HepG2 (cell line): ENCODE measurements at regions not wholly inside any gene's neighbourhood (a gene's known extent, or its start where the extent isn't known, plus 50 kb on each side); places are given as distances from the start of the nearest gene placed in this dataset.

Source experiments
- ELF1 ChIP-seq: sonication (generic); formaldehyde crosslinking; IDR thresholded peaks from 2 replicates; pipeline ENCODE4 v1.4.0; 2020; ENCODE audit warnings: missing genetic modification reagents
- GATA4 ChIP-seq: sonication (generic); IDR thresholded peaks from 2 replicates; pipeline ENCODE4 v1.6.1; 2016; ENCODE audit warnings: antibody characterized with exemption, low read depth, borderline replicate concordance
- RBM22 ChIP-seq: fragments of 200-400 bp; formaldehyde crosslinking; optimal IDR thresholded peaks from 2 replicates; pipeline ENCODE3; 2017; ENCODE audit warnings: mild to moderate bottlenecking, low read length, moderate library complexity
- SALL2 ChIP-seq: sonication (generic); formaldehyde crosslinking; IDR thresholded peaks from 2 replicates; pipeline ENCODE4 v1.8.1; 2023; ENCODE audit warnings: mild to moderate bottlenecking, missing genetic modification reagents, inconsistent platforms
- ZNF83 ChIP-seq: sonication (generic); formaldehyde crosslinking; IDR thresholded peaks from 2 replicates; pipeline ENCODE4 v1.4.0; 2020; ENCODE audit warnings: missing genetic modification reagents, mild to moderate bottlenecking, borderline replicate concordance
- ZNF839 ChIP-seq: sonication (generic); formaldehyde crosslinking; IDR thresholded peaks from 2 replicates; pipeline ENCODE4 v1.4.0; 2020; ENCODE audit warnings: missing genetic modification reagents, mild to moderate bottlenecking, borderline replicate concordance
- ZNF883 ChIP-seq: sonication (generic); formaldehyde crosslinking; IDR thresholded peaks from 2 replicates; pipeline ENCODE4 v1.5.1; 2020; ENCODE audit warnings: mild to moderate bottlenecking, missing genetic modification reagents; ENCODE audit errors: not compliant biosample characterization
- TF ChIP-seq, protein P1 (sequence below): sonication (generic); formaldehyde crosslinking; IDR thresholded peaks from 2 replicates; pipeline ENCODE4 v1.8.0; 2023; ENCODE audit warnings: mild to moderate bottlenecking, missing genetic modification reagents
- TF ChIP-seq, protein P2 (sequence below): sonication (generic); formaldehyde crosslinking; IDR thresholded peaks from 2 replicates; pipeline ENCODE4 v1.4.0; 2020; ENCODE audit warnings: mild to moderate bottlenecking, missing genetic modification reagents
- TF ChIP-seq, protein P3 (sequence below): fragments of 450-650 bp; IDR thresholded peaks from 2 replicates; pipeline ENCODE4 v1.6.1; 2017; ENCODE audit warnings: mild to moderate bottlenecking
- TF ChIP-seq, protein P4 (sequence below): sonication (generic); formaldehyde crosslinking; IDR thresholded peaks from 2 replicates; pipeline ENCODE4 v1.5.0; 2020; ENCODE audit warnings: mild to moderate bottlenecking, missing genetic modification reagents
- TF ChIP-seq, protein P5 (sequence below): sonication (generic); formaldehyde crosslinking; IDR thresholded peaks from 2 replicates; pipeline ENCODE4 v1.8.1; 2023; ENCODE audit warnings: mild to moderate bottlenecking, missing genetic modification reagents
- TF ChIP-seq, protein P6 (sequence below): sonication (generic); formaldehyde crosslinking; IDR thresholded peaks from 2 replicates; pipeline ENCODE4 v1.9.0; 2021; ENCODE audit warnings: missing genetic modification reagents, borderline replicate concordance

DNA sequence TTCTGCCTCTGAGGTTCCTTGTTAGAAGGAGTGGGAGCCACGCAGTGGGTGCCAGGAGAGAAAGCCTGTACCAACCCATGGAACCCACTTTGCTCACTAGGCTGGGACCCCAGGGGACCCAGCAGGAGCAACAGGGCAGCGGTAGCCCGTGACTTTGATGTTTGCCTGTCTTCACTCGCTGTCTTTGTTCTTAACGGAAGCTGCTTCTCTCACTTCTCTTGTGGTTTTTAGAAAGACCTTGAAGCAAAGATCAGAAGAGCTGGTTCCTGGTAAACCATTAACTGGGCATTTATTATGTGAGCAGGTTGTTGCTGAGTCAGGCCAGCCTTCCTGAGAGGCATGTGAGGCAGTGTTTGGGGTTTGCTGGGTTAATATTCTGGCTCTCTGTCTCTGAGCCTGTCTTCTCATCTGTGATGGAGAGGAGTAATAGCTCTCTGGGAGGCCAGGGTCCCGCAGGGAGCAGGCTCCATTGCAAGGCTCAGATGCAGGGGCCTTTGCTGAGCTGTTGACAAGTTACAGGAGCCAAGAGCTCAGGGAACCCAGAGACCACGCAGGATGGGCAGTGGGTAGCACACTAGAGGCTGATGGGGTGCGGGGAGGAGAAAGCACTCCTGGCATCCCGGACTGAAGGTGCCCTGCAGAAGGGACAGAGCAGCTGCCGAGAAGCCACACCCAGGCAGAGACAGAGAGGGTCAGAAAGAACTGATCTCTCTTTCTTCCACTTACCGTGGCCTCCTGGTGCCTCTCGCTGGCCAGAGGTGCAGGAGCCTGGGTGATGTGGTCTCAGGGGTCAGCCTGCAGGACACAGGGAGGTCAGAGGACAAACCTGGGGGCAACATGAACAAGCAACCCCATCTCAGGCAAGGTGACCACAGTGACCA lies 367.5 kb upstream of the C1orf174 start (continued):
- TF ChIP-seq, protein P1, sequence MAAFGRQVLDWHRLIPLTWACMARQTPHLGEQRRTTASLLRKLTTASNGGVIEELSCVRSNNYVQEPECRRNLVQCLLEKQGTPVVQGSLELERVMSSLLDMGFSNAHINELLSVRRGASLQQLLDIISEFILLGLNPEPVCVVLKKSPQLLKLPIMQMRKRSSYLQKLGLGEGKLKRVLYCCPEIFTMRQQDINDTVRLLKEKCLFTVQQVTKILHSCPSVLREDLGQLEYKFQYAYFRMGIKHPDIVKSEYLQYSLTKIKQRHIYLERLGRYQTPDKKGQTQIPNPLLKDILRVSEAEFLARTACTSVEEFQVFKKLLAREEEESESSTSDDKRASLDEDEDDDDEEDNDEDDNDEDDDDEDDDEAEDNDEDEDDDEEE (CRISPR knock-in tag), result no peak
- TF ChIP-seq GATA4 (peak; percentile 40; the same call in 1 of the 2 replicates), ZNF83 (CRISPR knock-in tag) (no peak), ZNF839 (no peak), RBM22 (no peak), ZNF883 (no peak), ELF1 (peak; percentile 50), SALL2 (CRISPR knock-in tag) (no peak)
- TF ChIP-seq, protein P2, sequence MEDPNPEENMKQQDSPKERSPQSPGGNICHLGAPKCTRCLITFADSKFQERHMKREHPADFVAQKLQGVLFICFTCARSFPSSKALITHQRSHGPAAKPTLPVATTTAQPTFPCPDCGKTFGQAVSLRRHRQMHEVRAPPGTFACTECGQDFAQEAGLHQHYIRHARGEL (CRISPR knock-in tag), result no peak
- TF ChIP-seq, protein P3, sequence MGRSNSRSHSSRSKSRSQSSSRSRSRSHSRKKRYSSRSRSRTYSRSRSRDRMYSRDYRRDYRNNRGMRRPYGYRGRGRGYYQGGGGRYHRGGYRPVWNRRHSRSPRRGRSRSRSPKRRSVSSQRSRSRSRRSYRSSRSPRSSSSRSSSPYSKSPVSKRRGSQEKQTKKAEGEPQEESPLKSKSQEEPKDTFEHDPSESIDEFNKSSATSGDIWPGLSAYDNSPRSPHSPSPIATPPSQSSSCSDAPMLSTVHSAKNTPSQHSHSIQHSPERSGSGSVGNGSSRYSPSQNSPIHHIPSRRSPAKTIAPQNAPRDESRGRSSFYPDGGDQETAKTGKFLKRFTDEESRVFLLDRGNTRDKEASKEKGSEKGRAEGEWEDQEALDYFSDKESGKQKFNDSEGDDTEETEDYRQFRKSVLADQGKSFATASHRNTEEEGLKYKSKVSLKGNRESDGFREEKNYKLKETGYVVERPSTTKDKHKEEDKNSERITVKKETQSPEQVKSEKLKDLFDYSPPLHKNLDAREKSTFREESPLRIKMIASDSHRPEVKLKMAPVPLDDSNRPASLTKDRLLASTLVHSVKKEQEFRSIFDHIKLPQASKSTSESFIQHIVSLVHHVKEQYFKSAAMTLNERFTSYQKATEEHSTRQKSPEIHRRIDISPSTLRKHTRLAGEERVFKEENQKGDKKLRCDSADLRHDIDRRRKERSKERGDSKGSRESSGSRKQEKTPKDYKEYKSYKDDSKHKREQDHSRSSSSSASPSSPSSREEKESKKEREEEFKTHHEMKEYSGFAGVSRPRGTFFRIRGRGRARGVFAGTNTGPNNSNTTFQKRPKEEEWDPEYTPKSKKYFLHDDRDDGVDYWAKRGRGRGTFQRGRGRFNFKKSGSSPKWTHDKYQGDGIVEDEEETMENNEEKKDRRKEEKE, result no peak
- TF ChIP-seq, protein P4, sequence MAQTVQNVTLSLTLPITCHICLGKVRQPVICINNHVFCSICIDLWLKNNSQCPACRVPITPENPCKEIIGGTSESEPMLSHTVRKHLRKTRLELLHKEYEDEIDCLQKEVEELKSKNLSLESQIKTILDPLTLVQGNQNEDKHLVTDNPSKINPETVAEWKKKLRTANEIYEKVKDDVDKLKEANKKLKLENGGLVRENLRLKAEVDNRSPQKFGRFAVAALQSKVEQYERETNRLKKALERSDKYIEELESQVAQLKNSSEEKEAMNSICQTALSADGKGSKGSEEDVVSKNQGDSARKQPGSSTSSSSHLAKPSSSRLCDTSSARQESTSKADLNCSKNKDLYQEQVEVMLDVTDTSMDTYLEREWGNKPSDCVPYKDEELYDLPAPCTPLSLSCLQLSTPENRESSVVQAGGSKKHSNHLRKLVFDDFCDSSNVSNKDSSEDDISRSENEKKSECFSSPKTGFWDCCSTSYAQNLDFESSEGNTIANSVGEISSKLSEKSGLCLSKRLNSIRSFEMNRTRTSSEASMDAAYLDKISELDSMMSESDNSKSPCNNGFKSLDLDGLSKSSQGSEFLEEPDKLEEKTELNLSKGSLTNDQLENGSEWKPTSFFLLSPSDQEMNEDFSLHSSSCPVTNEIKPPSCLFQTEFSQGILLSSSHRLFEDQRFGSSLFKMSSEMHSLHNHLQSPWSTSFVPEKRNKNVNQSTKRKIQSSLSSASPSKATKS, result no peak
- TF ChIP-seq, protein P5, sequence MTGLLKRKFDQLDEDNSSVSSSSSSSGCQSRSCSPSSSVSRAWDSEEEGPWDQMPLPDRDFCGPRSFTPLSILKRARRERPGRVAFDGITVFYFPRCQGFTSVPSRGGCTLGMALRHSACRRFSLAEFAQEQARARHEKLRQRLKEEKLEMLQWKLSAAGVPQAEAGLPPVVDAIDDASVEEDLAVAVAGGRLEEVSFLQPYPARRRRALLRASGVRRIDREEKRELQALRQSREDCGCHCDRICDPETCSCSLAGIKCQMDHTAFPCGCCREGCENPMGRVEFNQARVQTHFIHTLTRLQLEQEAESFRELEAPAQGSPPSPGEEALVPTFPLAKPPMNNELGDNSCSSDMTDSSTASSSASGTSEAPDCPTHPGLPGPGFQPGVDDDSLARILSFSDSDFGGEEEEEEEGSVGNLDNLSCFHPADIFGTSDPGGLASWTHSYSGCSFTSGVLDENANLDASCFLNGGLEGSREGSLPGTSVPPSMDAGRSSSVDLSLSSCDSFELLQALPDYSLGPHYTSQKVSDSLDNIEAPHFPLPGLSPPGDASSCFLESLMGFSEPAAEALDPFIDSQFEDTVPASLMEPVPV (CRISPR knock-in tag), result 0 out of 2 replicates have a peak, but pooled peaks have one; percentile 29
- TF ChIP-seq, protein P6, sequence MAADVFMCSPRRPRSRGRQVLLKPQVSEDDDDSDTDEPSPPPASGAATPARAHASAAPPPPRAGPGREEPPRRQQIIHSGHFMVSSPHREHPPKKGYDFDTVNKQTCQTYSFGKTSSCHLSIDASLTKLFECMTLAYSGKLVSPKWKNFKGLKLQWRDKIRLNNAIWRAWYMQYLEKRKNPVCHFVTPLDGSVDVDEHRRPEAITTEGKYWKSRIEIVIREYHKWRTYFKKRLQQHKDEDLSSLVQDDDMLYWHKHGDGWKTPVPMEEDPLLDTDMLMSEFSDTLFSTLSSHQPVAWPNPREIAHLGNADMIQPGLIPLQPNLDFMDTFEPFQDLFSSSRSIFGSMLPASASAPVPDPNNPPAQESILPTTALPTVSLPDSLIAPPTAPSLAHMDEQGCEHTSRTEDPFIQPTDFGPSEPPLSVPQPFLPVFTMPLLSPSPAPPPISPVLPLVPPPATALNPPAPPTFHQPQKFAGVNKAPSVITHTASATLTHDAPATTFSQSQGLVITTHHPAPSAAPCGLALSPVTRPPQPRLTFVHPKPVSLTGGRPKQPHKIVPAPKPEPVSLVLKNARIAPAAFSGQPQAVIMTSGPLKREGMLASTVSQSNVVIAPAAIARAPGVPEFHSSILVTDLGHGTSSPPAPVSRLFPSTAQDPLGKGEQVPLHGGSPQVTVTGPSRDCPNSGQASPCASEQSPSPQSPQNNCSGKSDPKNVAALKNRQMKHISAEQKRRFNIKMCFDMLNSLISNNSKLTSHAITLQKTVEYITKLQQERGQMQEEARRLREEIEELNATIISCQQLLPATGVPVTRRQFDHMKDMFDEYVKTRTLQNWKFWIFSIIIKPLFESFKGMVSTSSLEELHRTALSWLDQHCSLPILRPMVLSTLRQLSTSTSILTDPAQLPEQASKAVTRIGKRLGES (CRISPR knock-in tag), result no peak
